Right renal pelvis (tissue), 4 donors: ENCODE measurements at regions not wholly inside any gene's neighbourhood (a gene's known extent, or its start where the extent isn't known, plus 50 kb on each side); places are given as distances from the start of the nearest gene placed in this dataset.
A peak's percentile ranks its signal among the peaks of the same experiment; 100 is the strongest.

Source experiments
- DNase-seq, 4 donors: peaks; one replicate each; pipeline ENCODE4 v3.0.0-alpha.2; 2013; ENCODE audit warnings: low read depth in 4 of 4, low spot score in 3 of 4, missing footprints in 1 of 4

DNA sequence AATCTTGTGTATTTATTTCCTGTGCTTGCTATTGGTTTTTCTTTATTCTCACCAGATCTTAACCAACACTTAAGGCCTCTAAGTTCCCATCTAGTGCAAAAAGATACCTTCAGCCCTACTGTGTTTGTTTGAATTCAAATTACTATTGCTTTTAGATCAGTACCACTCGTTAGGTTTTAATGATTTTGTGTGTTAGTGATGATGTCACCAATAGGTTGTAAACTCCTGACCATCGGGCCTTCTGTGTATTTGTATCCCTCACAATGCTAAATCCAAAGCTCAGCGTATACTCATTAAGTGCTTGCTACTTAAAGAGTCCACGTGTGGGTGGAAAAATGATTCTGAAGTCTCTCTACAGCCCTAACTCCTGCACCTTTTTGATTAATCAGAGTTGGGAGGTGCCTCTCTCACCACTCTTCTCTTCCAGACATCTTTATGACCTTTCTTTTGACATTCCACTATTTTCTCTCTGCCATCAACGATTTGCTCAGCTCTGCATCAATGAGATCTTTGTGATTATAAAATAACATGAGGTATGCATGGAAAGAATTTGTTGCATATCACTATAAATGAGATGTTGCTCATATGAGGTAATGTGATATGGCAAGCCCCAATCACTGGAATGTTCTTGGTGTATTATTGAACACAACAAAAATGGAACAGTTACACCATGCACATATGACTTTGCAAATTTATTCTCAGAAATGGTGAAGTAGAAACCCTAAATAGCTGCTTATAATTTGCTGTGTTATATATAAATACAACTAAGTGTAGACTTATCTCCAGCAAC is 55.1 kb upstream of the LAMA2 start:
- DNase-seq = no peak

DNA sequence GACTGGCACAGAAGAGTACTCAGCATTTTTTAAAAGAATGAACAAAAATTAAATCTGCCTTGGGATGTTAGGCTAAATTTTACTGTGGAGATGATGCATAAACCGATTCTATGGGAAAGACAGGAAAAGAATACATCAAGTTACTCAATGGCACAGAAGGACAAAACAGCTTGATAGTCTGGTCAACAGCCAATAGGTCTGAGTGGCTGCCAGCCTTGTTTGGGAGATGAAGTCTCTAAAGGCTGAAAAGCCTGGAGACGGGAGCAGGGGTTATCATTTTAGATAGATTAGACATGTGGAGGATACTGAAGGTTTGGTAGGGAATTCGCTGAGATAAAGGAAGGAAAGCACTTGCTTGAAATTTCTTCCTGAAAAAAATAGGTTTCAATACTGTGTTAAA is 56.3 kb upstream of the LAMA2 start:
- DNase-seq = no peak

DNA sequence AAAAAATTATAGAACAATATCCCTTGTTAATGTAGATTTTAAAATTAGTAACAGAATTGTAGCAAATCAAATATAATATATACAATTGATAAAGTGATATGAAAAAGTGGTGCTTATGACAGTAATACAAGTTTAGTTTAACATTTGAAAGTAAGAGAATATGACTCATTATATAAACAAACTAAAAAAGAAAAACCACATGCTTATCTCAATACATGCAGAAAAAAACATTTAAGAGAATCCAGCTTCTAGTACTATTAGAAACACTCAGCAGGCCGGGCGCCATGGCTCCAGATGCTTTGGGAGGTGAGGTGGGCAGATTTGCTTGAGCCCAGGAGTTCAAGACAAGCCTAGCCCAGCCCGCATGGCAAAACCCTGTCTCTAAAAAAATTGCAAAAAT is 60.7 kb upstream of the LAMA2 start:
- DNase-seq = no peak

DNA sequence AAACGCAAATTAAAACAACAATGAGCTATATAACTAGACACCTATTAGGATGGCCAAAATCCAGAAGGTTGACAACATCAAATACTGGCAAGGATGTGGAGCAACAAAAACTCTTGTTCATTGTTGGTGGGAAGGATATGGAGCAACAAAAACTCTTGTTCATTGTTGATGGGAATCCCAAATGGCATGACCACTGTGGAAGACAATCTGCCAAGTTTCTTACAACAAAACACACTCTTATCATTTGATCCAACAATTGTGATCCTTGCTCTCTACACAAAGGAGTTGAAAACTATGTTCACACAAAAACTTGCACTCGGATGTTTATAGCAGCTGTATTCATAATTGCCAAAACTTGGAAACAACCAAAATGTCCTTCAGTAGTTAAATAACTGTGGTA is 61.8 kb upstream of the LAMA2 start:
- no peak for DNase-seq

DNA sequence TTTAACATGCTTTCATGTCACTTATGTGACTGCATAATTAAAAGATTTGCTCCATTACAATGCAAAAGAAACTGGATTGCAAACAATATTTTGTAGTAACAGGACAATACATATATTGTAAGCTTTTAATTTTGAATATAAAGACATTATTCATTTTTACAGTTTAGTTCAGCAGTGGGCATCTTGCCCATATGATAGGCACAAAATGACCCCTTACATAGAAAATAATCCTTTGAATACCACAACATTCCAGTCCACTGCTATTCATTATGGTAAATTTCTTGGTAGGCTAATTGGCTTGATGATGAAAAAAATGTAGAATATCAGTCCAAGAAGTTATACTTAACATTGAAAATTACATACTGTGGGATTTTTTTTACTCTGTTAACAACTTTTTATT is 74.1 kb upstream of the LAMA2 start:
- no peak for DNase-seq

DNA sequence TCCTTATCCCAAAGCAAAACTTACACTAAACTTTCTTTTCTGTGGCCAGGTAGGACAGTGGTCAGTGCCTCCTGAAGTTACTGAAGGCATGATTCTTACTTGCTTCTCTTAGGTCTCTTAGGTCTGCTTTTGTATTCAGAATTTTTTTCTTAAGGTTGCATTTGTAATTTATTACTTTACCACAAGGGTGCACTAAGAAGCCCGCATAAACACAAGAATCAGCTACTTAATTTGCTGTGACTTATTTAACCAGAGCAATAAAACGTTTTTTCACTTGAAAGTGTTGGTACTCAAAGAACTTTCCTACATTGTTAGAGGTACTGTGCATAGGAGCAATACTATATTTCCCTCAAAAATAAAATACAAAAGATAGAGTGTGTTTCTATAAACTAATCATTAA is 75.4 kb upstream of the LAMA2 start:
- DNase-seq = peak in 2 of 4 donors; percentile 3 to 7

DNA sequence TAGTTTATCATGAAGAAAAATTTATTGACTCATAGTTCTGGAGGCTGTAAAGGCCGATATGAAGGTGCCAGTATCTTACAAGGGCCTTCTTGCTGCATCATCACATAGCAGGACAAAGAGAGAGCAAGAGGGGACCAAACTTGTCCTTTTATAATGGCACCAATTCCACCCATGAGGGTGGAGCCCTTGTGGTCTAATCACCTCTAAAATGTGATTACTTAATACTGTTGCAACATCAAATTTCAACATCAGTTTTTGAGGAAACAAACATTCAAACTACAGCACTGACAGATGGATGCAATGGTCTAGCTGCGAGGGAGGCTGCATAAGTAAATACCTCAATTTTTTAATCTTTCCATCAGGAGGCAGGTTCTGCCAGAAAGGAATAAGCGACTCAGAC is 76.7 kb upstream of the LAMA2 start:
- DNase-seq = no peak

DNA sequence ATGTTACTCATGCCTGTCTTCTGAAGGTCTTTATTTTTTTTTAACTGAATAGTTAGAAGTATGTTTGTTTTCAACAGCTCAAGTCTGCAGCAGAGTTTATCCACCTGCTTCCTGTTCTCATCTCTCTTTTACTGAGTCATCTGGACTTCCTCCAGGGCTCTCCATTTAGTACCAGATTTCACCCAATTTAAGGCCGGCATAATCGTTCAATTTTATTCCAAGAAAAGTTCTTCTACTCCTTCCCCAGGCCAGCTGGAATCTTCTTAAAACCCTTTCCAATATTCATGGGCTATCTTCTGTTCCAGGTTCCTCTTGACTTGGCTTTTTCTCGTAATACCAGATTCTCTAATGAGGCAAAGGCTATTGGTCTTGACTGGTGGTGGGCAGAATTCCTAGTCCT is 79.0 kb upstream of the LAMA2 start:
- no peak for DNase-seq

DNA sequence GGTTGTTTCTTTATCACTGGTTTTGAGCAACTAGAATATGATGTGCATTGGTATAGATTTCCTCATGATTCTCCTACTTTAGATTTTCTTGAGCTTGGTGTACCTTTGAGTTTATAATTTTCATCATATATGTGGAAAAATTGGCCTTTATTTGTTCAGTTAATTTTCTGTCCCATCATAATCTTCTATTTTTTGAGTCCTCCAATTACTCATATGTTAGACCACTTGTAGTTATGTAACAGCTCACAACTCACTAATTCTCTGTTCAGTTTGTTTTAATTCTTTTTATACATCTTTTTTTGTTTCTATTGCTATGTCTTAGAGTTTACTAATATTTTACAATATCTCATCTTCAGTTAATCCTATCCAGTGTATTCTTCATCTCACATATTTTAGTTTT is 81.3 kb upstream of the LAMA2 start:
- DNase-seq = no peak

DNA sequence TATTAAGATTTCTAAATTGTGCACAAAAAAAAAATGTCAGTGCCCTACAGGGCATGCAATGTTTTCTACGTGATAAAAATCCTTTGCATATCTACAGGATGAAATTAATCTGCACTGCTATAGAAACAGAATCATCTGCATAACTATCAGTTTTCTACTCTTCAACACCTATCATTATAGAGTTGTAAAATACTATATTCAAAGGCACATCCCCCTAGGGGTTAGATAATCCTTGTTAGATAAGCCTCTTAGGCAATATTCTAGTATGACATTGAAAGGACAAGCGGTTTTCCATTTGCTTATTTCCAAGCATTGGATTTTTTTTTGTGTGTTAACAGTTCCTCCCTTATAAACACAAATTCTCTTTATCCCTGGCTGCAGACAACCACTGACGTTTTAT is 98.7 kb upstream of the LAMA2 start:
- DNase-seq = no peak

DNA sequence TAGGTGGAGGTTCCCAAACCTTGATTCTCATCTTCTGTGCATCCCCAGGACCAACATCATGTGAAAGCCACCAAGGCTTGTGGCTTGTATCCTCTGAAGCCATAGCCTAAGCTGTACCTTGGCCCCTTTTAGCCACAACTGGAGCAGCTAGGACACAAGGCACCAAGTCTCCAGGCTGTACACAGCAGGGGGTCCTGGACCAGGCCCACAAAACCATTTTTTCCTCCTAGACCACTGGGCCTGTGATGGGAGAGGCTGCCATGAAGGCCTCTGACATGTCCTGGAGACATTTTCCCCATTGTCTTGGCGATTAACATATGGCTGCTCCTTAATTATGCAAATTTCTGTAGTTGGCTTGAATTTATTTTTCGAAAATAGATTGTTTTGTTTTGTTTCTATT is 114.8 kb upstream of the LAMA2 start:
- DNase-seq = no peak

DNA sequence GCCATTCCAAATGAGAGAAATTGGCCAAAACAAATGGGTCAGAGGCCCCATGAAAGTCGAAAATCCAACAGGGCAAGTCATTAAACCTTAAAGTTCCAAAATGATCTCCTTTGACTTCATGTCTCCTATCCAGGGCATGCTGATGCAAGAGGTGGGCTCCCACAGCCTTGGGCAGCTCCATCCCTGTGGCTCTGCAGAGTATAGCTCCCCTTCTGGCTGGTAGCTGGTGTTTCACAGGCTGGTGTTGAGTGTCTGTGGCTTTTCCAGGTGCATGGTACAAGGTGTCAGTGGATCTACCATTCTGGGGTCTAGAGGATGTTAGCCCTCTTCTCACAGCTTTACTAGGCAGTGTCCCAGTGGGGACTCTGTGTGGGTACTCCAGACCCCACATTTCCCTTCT is 115.2 kb upstream of the LAMA2 start:
- no peak for DNase-seq

DNA sequence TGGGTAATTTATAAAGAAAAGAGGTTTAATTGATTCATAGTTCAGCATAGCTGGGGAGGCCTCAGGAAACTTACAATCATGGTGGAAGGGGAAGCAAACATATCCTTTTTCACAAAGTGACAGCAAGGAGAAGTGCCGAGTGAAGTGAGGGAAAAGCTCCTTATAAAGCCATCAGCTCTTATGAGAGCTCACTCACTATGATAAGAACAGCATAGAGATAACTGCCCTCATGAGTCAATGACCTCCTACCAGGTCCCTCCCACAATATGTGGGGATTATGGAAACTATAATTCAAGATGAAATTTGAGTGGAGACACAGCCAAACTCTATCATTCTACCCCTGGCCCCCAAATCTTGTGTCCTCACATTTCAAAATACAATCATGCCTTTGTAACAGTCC is 115.8 kb upstream of the LAMA2 start:
- DNase-seq = no peak

DNA sequence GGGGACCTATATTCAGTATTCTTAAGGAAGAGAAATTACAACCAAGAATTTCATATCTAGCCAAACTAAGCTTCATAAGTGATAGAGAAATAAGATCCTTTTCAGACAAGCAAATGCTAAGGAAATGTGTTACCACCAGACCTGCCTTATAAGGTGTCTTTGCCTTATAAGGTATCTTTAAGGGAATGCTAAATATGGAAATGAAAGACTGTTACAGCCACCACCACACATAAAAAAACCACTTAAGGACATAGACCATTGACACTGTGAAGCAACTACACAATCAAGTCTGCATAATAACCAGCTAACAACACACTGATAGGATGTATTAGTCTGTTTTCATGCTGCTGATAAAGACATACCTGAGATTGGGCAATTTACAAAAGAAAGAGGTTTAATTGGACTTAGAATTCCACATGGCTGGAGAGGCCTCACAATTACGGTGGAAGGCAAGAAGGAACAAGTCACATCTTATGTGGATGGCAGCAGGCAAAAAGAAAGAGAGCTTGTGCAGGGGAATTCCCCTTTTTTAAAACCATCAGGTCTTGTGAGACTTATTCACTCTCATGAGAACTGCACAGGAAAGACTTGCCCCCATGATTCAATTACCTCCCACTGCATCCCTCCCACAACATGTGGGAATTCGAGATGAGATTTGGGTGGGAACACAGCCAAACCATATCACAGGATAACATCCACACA is 119.2 kb upstream of the LAMA2 start:
- DNase-seq = no peak

DNA sequence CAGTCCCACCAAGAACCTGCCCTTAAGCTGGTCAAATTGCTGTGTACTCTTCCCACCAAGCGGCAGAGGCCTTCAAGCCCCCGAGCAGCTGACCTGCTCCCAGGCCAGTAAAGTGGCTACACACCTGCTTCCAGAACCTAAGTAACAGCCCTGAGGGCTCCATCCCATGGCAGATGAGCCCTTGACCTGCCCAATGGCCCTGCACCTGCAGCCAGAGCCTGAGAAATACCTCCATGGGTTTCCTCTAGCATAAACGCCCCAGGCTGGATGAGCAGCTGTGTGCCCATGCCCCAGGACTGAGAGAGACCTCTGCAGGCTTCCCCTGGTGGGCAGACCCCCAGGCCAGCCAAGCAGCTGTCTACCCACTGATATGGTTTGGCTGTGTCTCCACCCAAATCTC is 123.0 kb upstream of the LAMA2 start:
- no peak for DNase-seq

DNA sequence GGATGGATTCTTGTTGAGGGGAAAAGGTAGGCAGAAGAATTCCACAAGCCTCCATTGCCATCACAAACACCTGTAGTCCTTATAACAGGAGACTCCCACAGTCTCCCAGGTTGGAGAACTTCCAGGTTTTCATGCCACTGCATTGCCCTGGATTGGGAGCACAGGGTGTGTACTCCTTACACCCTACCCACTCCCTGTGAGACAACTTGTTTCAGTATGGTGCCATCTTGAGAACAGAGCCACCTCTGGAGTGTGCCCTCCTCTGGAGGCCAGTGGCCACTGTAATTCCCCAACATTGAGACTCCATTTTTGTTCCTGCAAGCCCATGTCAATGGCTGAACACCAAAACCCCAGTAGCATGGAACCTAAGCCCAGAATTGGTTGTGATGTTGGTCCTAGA is 123.5 kb upstream of the LAMA2 start:
- no peak for DNase-seq

DNA sequence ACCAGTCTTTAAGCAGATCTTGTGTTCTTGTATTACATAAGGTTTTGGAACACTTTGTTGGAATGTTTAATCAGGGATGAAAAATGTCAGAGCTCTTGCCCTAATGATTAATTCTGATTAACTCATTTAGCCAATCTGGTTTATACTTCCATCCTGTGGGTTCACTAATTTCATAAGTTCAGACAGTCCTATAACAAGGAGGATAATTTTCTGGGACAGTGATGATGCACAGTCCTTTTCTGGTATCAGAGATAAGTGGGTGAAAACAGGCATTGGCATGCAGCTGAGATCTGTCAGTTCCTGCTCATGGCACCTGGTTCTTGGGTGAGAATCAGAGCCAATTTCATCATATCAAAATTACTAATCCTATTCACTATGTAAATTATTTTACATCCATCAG is 125.0 kb upstream of the LAMA2 start:
- no peak for DNase-seq

DNA sequence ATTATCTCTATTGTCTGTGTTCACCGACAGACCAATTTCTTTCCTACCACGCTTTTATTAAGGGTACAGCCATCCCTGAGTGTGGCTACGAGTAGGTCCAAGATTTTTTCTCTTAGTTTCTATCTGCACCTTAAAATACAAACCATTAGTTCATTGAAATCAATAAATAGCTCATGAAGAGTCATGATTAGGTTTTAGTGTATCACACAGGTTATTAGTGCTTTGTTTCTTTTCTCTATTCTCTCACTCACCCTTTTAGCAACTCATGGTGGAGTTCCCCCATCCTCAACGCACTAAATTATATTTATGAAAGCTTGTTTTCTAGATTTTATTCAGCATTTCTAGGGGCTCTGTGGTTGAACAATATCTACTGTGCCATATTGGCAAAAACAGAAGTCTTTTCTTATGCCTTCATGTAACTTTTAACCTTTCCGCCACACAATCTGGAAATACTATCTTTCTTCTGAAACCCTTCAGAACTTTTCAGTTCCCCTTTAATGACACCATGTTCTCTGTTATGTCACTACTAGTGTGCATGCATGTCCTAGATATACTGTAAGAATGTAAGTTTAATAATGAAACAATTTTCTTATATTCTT is 128.2 kb upstream of the LAMA2 start:
- DNase-seq = no peak

DNA sequence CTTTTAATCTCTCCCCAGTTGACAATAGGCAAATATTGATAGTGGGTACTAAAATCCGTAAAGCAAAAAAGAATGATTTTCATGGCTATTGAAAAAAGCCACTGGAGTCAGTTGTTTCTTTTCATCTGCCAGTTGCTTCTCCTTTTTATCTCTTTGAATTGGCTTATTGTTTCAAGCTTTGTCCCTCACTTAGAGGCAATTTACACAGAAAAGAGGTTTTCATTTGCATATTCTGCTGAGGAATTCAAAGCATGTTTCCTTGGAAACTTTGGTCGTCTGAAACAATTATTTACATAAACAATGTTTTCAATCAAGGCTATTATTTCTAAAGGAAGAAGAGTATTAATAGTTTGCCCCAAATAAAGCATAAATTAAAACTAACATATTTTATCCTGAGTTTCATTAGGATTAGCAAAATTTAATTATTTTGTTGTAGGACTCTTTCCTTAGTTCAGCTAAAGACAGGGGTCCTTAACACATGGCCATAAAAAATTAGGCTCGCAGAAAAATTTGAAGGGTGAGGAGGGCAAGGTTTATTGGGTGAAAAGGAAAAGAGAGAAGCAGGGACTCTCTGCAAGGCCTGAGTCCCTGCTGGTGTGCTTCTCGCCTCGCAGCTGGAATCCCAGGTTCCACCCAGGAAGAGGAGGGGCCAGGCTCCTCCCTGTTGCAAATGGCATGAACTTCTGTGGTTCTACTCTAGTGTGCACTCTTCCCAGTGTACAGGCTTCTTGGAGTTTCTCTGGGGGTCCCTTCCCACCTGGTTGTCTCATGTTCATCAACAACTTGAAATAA is 138.8 kb upstream of the LAMA2 start:
- no peak for DNase-seq

DNA sequence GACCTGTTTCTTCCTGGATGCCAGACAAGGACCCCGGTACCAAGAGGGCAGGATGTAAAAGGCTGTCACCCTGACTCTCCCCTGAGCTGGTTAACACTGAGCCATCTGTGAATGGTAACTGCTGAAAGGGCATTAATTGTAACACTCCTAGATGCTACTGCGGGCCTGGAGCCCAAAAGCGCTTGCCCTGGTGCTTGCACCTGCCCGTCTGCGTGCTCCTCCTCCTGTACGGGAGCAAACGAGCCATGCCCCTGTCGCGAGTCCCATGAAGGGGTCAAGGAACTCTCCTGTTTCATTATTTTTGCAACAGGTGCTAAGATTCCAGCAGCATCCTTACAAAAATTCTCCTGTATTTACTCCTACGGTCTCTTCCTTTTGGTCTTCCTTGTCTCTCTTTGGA is 140.0 kb upstream of the LAMA2 start:
- DNase-seq = no peak

DNA sequence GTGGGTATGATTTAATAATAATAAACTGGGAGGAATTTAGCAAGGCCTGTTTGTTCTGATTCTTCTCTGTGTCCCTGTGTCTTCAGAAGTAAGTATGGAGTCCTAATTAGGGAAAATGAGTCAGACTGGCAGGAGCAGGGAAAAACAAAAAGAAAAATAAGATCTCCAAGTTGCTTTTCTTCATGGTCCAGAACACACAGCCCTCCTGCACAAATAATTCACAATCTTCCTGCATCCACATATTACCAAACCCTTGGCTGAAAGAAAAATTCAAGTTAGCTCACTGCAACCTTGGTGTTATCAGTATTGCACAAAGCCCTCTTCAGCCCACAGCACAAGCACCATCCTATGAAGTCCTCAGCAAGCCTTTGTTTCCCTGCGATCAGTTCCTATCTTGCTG is 142.0 kb upstream of the LAMA2 start:
- DNase-seq = no peak
